ENCODE measurements at regions not wholly inside any gene's neighbourhood (a gene's known extent, or its start where the extent isn't known, plus 50 kb on each side); places are given as distances from the start of the nearest gene placed in this dataset.
"Not testable (repeated sequence)": the region's sequence is repeated elsewhere in the genome, so short reads cannot be mapped to it uniquely, and the experiment has no call there.

- Histone ChIP-seq H3K9ac (ENCODE audit: insufficient read depth, low read length, poor library complexity, severe bottlenecking) (no peak overlapping the region), H3K27me3 (ENCODE audit: control insufficient read depth in 2 of 2, insufficient read depth in 2 of 2, low read length in 2 of 2) (no peaks in the 10 kb centered on the region), H3K79me2 (ENCODE audit: insufficient read depth, low read length) (no peaks in the 10 kb centered on the region), H3K27ac (ENCODE audit: low read depth in 1 of 2, low read length in 2 of 2) (no peak overlapping the region), H4K20me1 (ENCODE audit: insufficient read depth, low read length) (no peaks in the 10 kb centered on the region), H3K4me2 (replicated peaks; ENCODE audit: extremely low read depth, low read length, poor library complexity, severe bottlenecking) (no peak overlapping the region), H3K4me1 (ENCODE audit: control insufficient read depth in 1 of 2, insufficient read depth in 2 of 2, low read length in 2 of 2) (no peaks in the 10 kb centered on the region), H3K4me3 (replicated peaks in 1 of 3; ENCODE audit: low read depth in 2 of 3, low read length in 3 of 3) (no peak overlapping the region), H3K9me3 (replicated peaks in 1 of 2; ENCODE audit: control insufficient read depth in 1 of 2, insufficient read depth in 1 of 2, low read length in 2 of 2) (peaks cover 0 to 7% of the 10 kb centered on the region in 2 donors), H2AFZ (ENCODE audit: insufficient read depth, low read depth, low read length, poor library complexity, severe bottlenecking) (no peak overlapping the region), H3K36me3 (replicated peaks in 1 of 2; ENCODE audit: control insufficient read depth in 1 of 2, insufficient read depth in 2 of 2, low read length in 2 of 2) (no peaks in the 10 kb centered on the region)
- Mint-ChIP-seq H3K27ac (no peak overlapping the region), H3K4me3 (no peak overlapping the region), H3K4me1 (no peaks in the 10 kb centered on the region), H3K27me3 (ENCODE audit: low read depth in 3 of 3) (peaks cover 0 to 2% (median 0%) of the 10 kb centered on the region in 3 donors), H3K36me3 (no peaks in the 10 kb centered on the region), H3K9me3 (peaks cover 0 to 10% (median 3%) of the 10 kb centered on the region in 7 donors)
- intact Hi-C loops (cut with micrococcal nuclease): no loop called here
- no peak for TF ChIP-seq CTCF (IDR thresholded peaks at IDR 0.05)
- no peak for DNase-seq
- WGBS (ENCODE audit: insufficient coverage): no CpG with 5 or more reads among the region's 2 CpGs
Observed at GRCh38 chr2:154507186-154507585, 191.3 kb upstream of the KCNJ3 start.

- Mint-ChIP-seq H3K27ac (no peak overlapping the region), H3K9me3 (peaks cover 0 to 3% (median 0%) of the 10 kb centered on the region in 7 donors), H3K36me3 (no peaks in the 10 kb centered on the region), H3K4me3 (no peak overlapping the region), H3K27me3 (ENCODE audit: low read depth in 3 of 3) (peaks cover 0 to 2% (median 0%) of the 10 kb centered on the region in 3 donors), H3K4me1 (no peaks in the 10 kb centered on the region)
- no peak overlapping the region for H2AFZ ChIP-seq (ENCODE audit: insufficient read depth, low read depth, low read length, poor library complexity, severe bottlenecking)
- no peak for DNase-seq
- intact Hi-C loops (cut with micrococcal nuclease): no loop called here
- no CpG with 5 or more reads among the region's 1 CpG for WGBS (ENCODE audit: insufficient coverage)
- no peaks in the 10 kb centered on the region for H3K9me3 ChIP-seq (replicated peaks in 1 of 2; ENCODE audit: control insufficient read depth in 1 of 2, insufficient read depth in 1 of 2, low read length in 2 of 2)
- H3K36me3 ChIP-seq (replicated peaks in 1 of 2; ENCODE audit: control insufficient read depth in 1 of 2, insufficient read depth in 2 of 2, low read length in 2 of 2): no peaks in the 10 kb centered on the region
- no peaks in the 10 kb centered on the region for H3K79me2 ChIP-seq (ENCODE audit: insufficient read depth, low read length)
- H3K27me3 ChIP-seq (ENCODE audit: control insufficient read depth in 2 of 2, insufficient read depth in 2 of 2, low read length in 2 of 2): no peaks in the 10 kb centered on the region
- TF ChIP-seq CTCF (IDR thresholded peaks at IDR 0.05): no peak
- no peak overlapping the region for H3K27ac ChIP-seq (ENCODE audit: low read depth in 1 of 2, low read length in 2 of 2)
- H3K4me2 ChIP-seq (replicated peaks; ENCODE audit: extremely low read depth, low read length, poor library complexity, severe bottlenecking): no peak overlapping the region
- no peaks in the 10 kb centered on the region for H4K20me1 ChIP-seq (ENCODE audit: insufficient read depth, low read length)
- H3K4me3 ChIP-seq (replicated peaks in 1 of 3; ENCODE audit: low read depth in 2 of 3, low read length in 3 of 3): no peak overlapping the region
- no peak overlapping the region for H3K9ac ChIP-seq (ENCODE audit: insufficient read depth, low read length, poor library complexity, severe bottlenecking)
- no peaks in the 10 kb centered on the region for H3K4me1 ChIP-seq (ENCODE audit: control insufficient read depth in 1 of 2, insufficient read depth in 2 of 2, low read length in 2 of 2)
Observed at GRCh38 chr2:154518872-154519271, 179.6 kb upstream of the KCNJ3 start.

GRCh38 chr2:154520951-154521350, 177.5 kb upstream of the KCNJ3 start:
- intact Hi-C loops (cut with micrococcal nuclease); H3K4me3 Mint-ChIP-seq; H3K9ac ChIP-seq (ENCODE audit: insufficient read depth, low read length, poor library complexity, severe bottlenecking); H3K27me3 Mint-ChIP-seq (ENCODE audit: low read depth in 3 of 3); H3K4me1 ChIP-seq (ENCODE audit: control insufficient read depth in 1 of 2, insufficient read depth in 2 of 2, low read length in 2 of 2); H3K79me2 ChIP-seq (ENCODE audit: insufficient read depth, low read length); H2AFZ ChIP-seq (ENCODE audit: insufficient read depth, low read depth, low read length, poor library complexity, severe bottlenecking); H3K9me3 Mint-ChIP-seq; H3K27ac Mint-ChIP-seq; H3K4me3 ChIP-seq (replicated peaks in 1 of 3; ENCODE audit: low read depth in 2 of 3, low read length in 3 of 3); H3K4me2 ChIP-seq (replicated peaks; ENCODE audit: extremely low read depth, low read length, poor library complexity, severe bottlenecking); H3K36me3 ChIP-seq (replicated peaks in 1 of 2; ENCODE audit: control insufficient read depth in 1 of 2, insufficient read depth in 2 of 2, low read length in 2 of 2); DNase-seq; H3K9me3 ChIP-seq (replicated peaks in 1 of 2; ENCODE audit: control insufficient read depth in 1 of 2, insufficient read depth in 1 of 2, low read length in 2 of 2); H3K27me3 ChIP-seq (ENCODE audit: control insufficient read depth in 2 of 2, insufficient read depth in 2 of 2, low read length in 2 of 2); H3K36me3 Mint-ChIP-seq; H3K4me1 Mint-ChIP-seq; H3K27ac ChIP-seq (ENCODE audit: low read depth in 1 of 2, low read length in 2 of 2); H4K20me1 ChIP-seq (ENCODE audit: insufficient read depth, low read length): not testable (repeated sequence)
- 87% methylated on average over 3 of the region's 4 CpGs for WGBS (ENCODE audit: insufficient coverage)
